ENCODE measurements at regions not wholly inside any gene's neighbourhood (a gene's known extent, or its start where the extent isn't known, plus 50 kb on each side); places are given as distances from the start of the nearest gene placed in this dataset.

GRCh38 chr3:177396733-177397132, 199.5 kb upstream of the TBL1XR1 start:
- Histone ChIP-seq H3K4me2 (ENCODE audit: low read length) (no peak overlapping the region), H3K9ac (ENCODE audit: low read length) (no peak overlapping the region), H3K9me3 (ENCODE audit: low read length) (no peaks in the 10 kb centered on the region), H3K79me2 (replicated peaks; ENCODE audit: insufficient read depth, low read length) (no peaks in the 10 kb centered on the region), H3K9me2 (ENCODE audit: insufficient read depth, low read length) (no peaks in the 10 kb centered on the region), H3K4me3 (ENCODE audit: low read length) (no peak overlapping the region), H2AFZ (ENCODE audit: low read depth, low read length) (no peak overlapping the region), H3F3A (ENCODE audit: insufficient read depth, low read length, poor library complexity, severe bottlenecking) (no peaks in the 10 kb centered on the region), H4K20me1 (ENCODE audit: insufficient read depth) (no peaks in the 10 kb centered on the region), H3K27ac (ENCODE audit: low read length) (no peak overlapping the region), H3K36me3 (ENCODE audit: insufficient read depth, low read length) (no peaks in the 10 kb centered on the region), H3K27me3 (ENCODE audit: insufficient read depth, low read depth, low read length) (no peaks in the 10 kb centered on the region)
- TF ChIP-seq EZH2 (IDR thresholded peaks at IDR 0.05; ENCODE audit: borderline replicate concordance, insufficient read depth, low read length, poor library complexity, severe bottlenecking), result no peak
- TF ChIP-seq RAD21 (conservative IDR thresholded peaks at IDR 0.05), result no peak
- no peak for TF ChIP-seq SMC3 (conservative IDR thresholded peaks at IDR 0.05; ENCODE audit: poor library complexity)
- TF ChIP-seq TAF1 (IDR thresholded peaks at IDR 0.05; ENCODE audit: low read depth), result no peak
- no peak for TF ChIP-seq REST (IDR thresholded peaks at IDR 0.05; ENCODE audit: borderline replicate concordance)
- no peak for TF ChIP-seq POLR2AphosphoS5 (IDR thresholded peaks at IDR 0.05)
- no peak for TF ChIP-seq EP300 (conservative IDR thresholded peaks at IDR 0.05; ENCODE audit: poor library complexity, severe bottlenecking)
- no peak for TF ChIP-seq CTCF (IDR thresholded peaks at IDR 0.05; ENCODE audit: poor library complexity, severe bottlenecking)
- TF ChIP-seq MXI1 (conservative IDR thresholded peaks at IDR 0.05; ENCODE audit: poor library complexity, severe bottlenecking), result no peak

- H4K20me1 ChIP-seq (ENCODE audit: insufficient read depth), result no peaks in the 10 kb centered on the region
- no peaks in the 10 kb centered on the region for H3F3A ChIP-seq (ENCODE audit: insufficient read depth, low read length, poor library complexity, severe bottlenecking)
- H3K9me2 ChIP-seq (ENCODE audit: insufficient read depth, low read length), result no peaks in the 10 kb centered on the region
- no peaks in the 10 kb centered on the region for H3K9me3 ChIP-seq (ENCODE audit: low read length)
- no peak overlapping the region for H3K9ac ChIP-seq (ENCODE audit: low read length)
- no peak overlapping the region for H2AFZ ChIP-seq (ENCODE audit: low read depth, low read length)
- no peaks in the 10 kb centered on the region for H3K79me2 ChIP-seq (replicated peaks; ENCODE audit: insufficient read depth, low read length)
- no peaks in the 10 kb centered on the region for H3K36me3 ChIP-seq (ENCODE audit: insufficient read depth, low read length)
- no peak for TF ChIP-seq EP300 (conservative IDR thresholded peaks at IDR 0.05; ENCODE audit: poor library complexity, severe bottlenecking)
- no peaks in the 10 kb centered on the region for H3K27me3 ChIP-seq (ENCODE audit: insufficient read depth, low read depth, low read length)
- no peak overlapping the region for H3K4me2 ChIP-seq (ENCODE audit: low read length)
- H3K27ac ChIP-seq (ENCODE audit: low read length), result no peak overlapping the region
- H3K4me3 ChIP-seq (ENCODE audit: low read length), result no peak overlapping the region
Measured at GRCh38 chr3:177401375-177401774, 204.1 kb upstream of the TBL1XR1 start.

- H3K27me3 ChIP-seq (ENCODE audit: insufficient read depth, low read depth, low read length), result no peaks in the 10 kb centered on the region
- no peaks in the 10 kb centered on the region for H3F3A ChIP-seq (ENCODE audit: insufficient read depth, low read length, poor library complexity, severe bottlenecking)
- TF ChIP-seq REST (IDR thresholded peaks at IDR 0.05; ENCODE audit: borderline replicate concordance) (no peak), MXI1 (conservative IDR thresholded peaks at IDR 0.05; ENCODE audit: poor library complexity, severe bottlenecking) (no peak), TAF1 (IDR thresholded peaks at IDR 0.05; ENCODE audit: low read depth) (no peak), POLR2AphosphoS5 (IDR thresholded peaks at IDR 0.05) (no peak), SMC3 (conservative IDR thresholded peaks at IDR 0.05; ENCODE audit: poor library complexity) (no peak), RAD21 (conservative IDR thresholded peaks at IDR 0.05) (no peak), EZH2 (IDR thresholded peaks at IDR 0.05; ENCODE audit: borderline replicate concordance, insufficient read depth, low read length, poor library complexity, severe bottlenecking) (no peak), CTCF (IDR thresholded peaks at IDR 0.05; ENCODE audit: poor library complexity, severe bottlenecking) (no peak), EP300 (conservative IDR thresholded peaks at IDR 0.05; ENCODE audit: poor library complexity, severe bottlenecking) (no peak)
- no peak overlapping the region for H3K4me2 ChIP-seq (ENCODE audit: low read length)
- H3K27ac ChIP-seq (ENCODE audit: low read length), result no peak overlapping the region
- H3K9me2 ChIP-seq (ENCODE audit: insufficient read depth, low read length), result no peaks in the 10 kb centered on the region
- no peaks in the 10 kb centered on the region for H4K20me1 ChIP-seq (ENCODE audit: insufficient read depth)
- H3K36me3 ChIP-seq (ENCODE audit: insufficient read depth, low read length), result no peaks in the 10 kb centered on the region
- H2AFZ ChIP-seq (ENCODE audit: low read depth, low read length), result no peak overlapping the region
- no peak overlapping the region for H3K9ac ChIP-seq (ENCODE audit: low read length)
- H3K4me3 ChIP-seq (ENCODE audit: low read length), result no peak overlapping the region
- H3K79me2 ChIP-seq (replicated peaks; ENCODE audit: insufficient read depth, low read length), result no peaks in the 10 kb centered on the region
- no peaks in the 10 kb centered on the region for H3K9me3 ChIP-seq (ENCODE audit: low read length)
Measured at GRCh38 chr3:177402533-177402932, 205.3 kb upstream of the TBL1XR1 start.

Data from neural cell (in vitro differentiated cells).